CD4-positive, alpha-beta memory T cell (primary cell): ENCODE measurements at regions not wholly inside any gene's neighbourhood (a gene's known extent, or its start where the extent isn't known, plus 50 kb on each side); places are given as distances from the start of the nearest gene placed in this dataset.
"Not testable (repeated sequence)": the region's sequence is repeated elsewhere in the genome, so short reads cannot be mapped to it uniquely, and the experiment has no call there.

Experiments used
- CTCF ChIA-PET: fragments of 350-600 bp; sonication (Branson Sonifier 250); formaldehyde crosslinking; loops from one replicate; lab custom pipeline; 2021; ENCODE audit warnings: inconsistent platforms; ENCODE audit not compliant: partially characterized antibody; lab: Charles Lee
- POLR2A ChIA-PET: fragments of 350-600 bp; sonication (Branson Sonifier 250); formaldehyde crosslinking; loops from one replicate; lab custom pipeline; 2021; ENCODE audit not compliant: partially characterized antibody; lab: Charles Lee
- DNase-seq, 5 donors: peaks; one replicate each; pipeline versions ENCODE4 v3.0.0 to v3.0.0-alpha.2; 2020 to 2022; ENCODE audit warnings: mixed read lengths in 1 of 5
- H3K27ac ChIP-seq: one replicate; pipeline ENCODE4 v1.7.0; 2013; ENCODE audit warnings: low read depth, low read length
- H3K27me3 ChIP-seq: 2 replicates; pipeline ENCODE4 v1.7.0; 2013; ENCODE audit warnings: mild to moderate bottlenecking, low read length, moderate library complexity; ENCODE audit not compliant: insufficient read depth
- H3K36me3 ChIP-seq: 2 replicates; pipeline ENCODE4 v1.7.0; 2013; ENCODE audit warnings: mild to moderate bottlenecking, low read length, moderate library complexity; ENCODE audit not compliant: insufficient read depth
- H3K4me1 ChIP-seq: 2 replicates; pipeline ENCODE4 v1.7.0; 2013; ENCODE audit warnings: mild to moderate bottlenecking, low read length, moderate library complexity; ENCODE audit not compliant: insufficient read depth
- H3K4me3 ChIP-seq, 2 donors: one replicate each; pipeline ENCODE4 v1.7.0; 2013; ENCODE audit warnings: low read length in 2 of 2, mild to moderate bottlenecking in 1 of 2
- H3K9me3 ChIP-seq, 2 donors: one replicate each; pipeline ENCODE4 v1.7.0; 2013; ENCODE audit warnings: low read length in 2 of 2, control low read depth in 1 of 2; ENCODE audit not compliant: control insufficient read depth in 1 of 2
- H3K27ac Mint-ChIP-seq, 7 donors: one replicate each; pipeline ENCODE4 v1.8.0; 2020 to 2021; ENCODE audit warnings: mixed read lengths in 7 of 7, mild to moderate bottlenecking in 6 of 7, inconsistent platforms in 3 of 7, moderate library complexity in 3 of 7
- H3K27me3 Mint-ChIP-seq, 2 donors: one replicate each; pipeline ENCODE4 v1.8.0; 2020 to 2021; ENCODE audit warnings: mixed read lengths in 2 of 2
- H3K36me3 Mint-ChIP-seq, 2 donors: one replicate each; pipeline ENCODE4 v1.8.0; 2020 to 2021; ENCODE audit warnings: mixed read lengths in 2 of 2, inconsistent platforms in 1 of 2, mild to moderate bottlenecking in 1 of 2
- H3K4me1 Mint-ChIP-seq, 4 donors: one replicate each; pipeline ENCODE4 v1.8.0; 2020 to 2021; ENCODE audit warnings: mixed read lengths in 4 of 4, mild to moderate bottlenecking in 1 of 4
- H3K4me3 Mint-ChIP-seq, 8 donors: one replicate each; pipeline ENCODE4 v1.8.0; 2020 to 2021; ENCODE audit warnings: mixed read lengths in 8 of 8, mild to moderate bottlenecking in 7 of 8, moderate library complexity in 6 of 8, inconsistent platforms in 3 of 8
- H3K9me3 Mint-ChIP-seq, 8 donors: one replicate each; pipeline ENCODE4 v1.8.0; 2020 to 2021; ENCODE audit warnings: mixed read lengths in 8 of 8, mild to moderate bottlenecking in 5 of 8, inconsistent platforms in 3 of 8, moderate library complexity in 1 of 8
- intact Hi-C: fragments of 100-400 bp; cut with micrococcal nuclease; formaldehyde crosslinking; loops from one replicate; pipeline ENCODE4 v1.15.1; 2023

- POLR2A ChIA-PET, result interaction anchor here (1.0 kb wide), 1 partner anchor 44 kb away, joined by 3 read pairs; no protein-coding TSS in a partner anchor
- H3K4me3 Mint-ChIP-seq, CTCF ChIA-PET, H3K27me3 Mint-ChIP-seq, H3K36me3 Mint-ChIP-seq, H3K4me3 ChIP-seq, H3K9me3 Mint-ChIP-seq, intact Hi-C loops, H3K4me1 ChIP-seq, H3K4me1 Mint-ChIP-seq, H3K27me3 ChIP-seq, H3K36me3 ChIP-seq, H3K27ac Mint-ChIP-seq, H3K9me3 ChIP-seq, H3K27ac ChIP-seq, DNase-seq: not testable (repeated sequence)
Measured at GRCh38 chr21:35183389-35183788, 134.3 kb upstream of the RUNX1 start.

GRCh38 chr21:35179990-35180540 lies 131.0 kb upstream of the RUNX1 start:
- H3K36me3 ChIP-seq, result no peaks in the 10 kb centered on the region

GRCh38 chr21:35178827-35179226 lies 129.7 kb upstream of the RUNX1 start:
- H3K36me3 ChIP-seq, result no peaks in the 10 kb centered on the region
- Mint-ChIP-seq H3K27ac (no peak overlapping the region), H3K4me1 (no peaks in the 10 kb centered on the region), H3K9me3 (peaks cover 0 to 9% (median 3%) of the 10 kb centered on the region in 8 donors), H3K4me3 (no peak overlapping the region), H3K27me3 (peaks cover 5 to 7% of the 10 kb centered on the region in 2 donors), H3K36me3 (no peaks in the 10 kb centered on the region)
- intact Hi-C loops, result no loop called here
- POLR2A ChIA-PET, result no interaction called here
- H3K27ac ChIP-seq, result no peak overlapping the region
- no peak for DNase-seq
- no peaks in the 10 kb centered on the region for H3K27me3 ChIP-seq
- no peak overlapping the region for H3K4me3 ChIP-seq
- H3K9me3 ChIP-seq, result no peaks in the 10 kb centered on the region
- CTCF ChIA-PET, result interaction anchor here (1.8 kb wide), 1 partner anchor 127 kb away, joined by 4 read pairs; no protein-coding TSS in a partner anchor
- H3K4me1 ChIP-seq, result no peaks in the 10 kb centered on the region

More at GRCh38 chr21:35179990-35180540, 131.0 kb upstream of the RUNX1 start:
- intact Hi-C loops, result no loop called here
- H3K27ac Mint-ChIP-seq, result no peak overlapping the region
- no peaks in the 10 kb centered on the region for H3K4me1 Mint-ChIP-seq
- CTCF ChIA-PET, result interaction anchor here (0.8 kb wide), 1 partner anchor 10 kb away, joined by 3 read pairs; no protein-coding TSS in a partner anchor
- H3K36me3 Mint-ChIP-seq, result no peaks in the 10 kb centered on the region
- DNase-seq, result no peak
- Histone ChIP-seq H3K27me3 (no peaks in the 10 kb centered on the region), H3K4me3 (no peak overlapping the region), H3K9me3 (no peaks in the 10 kb centered on the region), H3K4me1 (no peaks in the 10 kb centered on the region), H3K27ac (no peak overlapping the region)
- POLR2A ChIA-PET, result no interaction called here
- H3K9me3 Mint-ChIP-seq, result peaks cover 0 to 8% (median 2%) of the 10 kb centered on the region in 8 donors
- H3K4me3 Mint-ChIP-seq, result no peak overlapping the region
- H3K27me3 Mint-ChIP-seq, result peaks cover 7 to 9% of the 10 kb centered on the region in 2 donors

GRCh38 chr21:35178098-35178497 lies 129.0 kb upstream of the RUNX1 start:
- peaks cover 0 to 7% (median 5%) of the 10 kb centered on the region in 4 donors for H3K4me1 Mint-ChIP-seq
- Histone ChIP-seq H3K27ac (no peak overlapping the region), H3K27me3 (no peaks in the 10 kb centered on the region), H3K9me3 (no peaks in the 10 kb centered on the region), H3K4me3 (no peak overlapping the region), H3K4me1 (no peaks in the 10 kb centered on the region), H3K36me3 (no peaks in the 10 kb centered on the region)
- peaks cover 1 to 4% of the 10 kb centered on the region in 2 donors for H3K27me3 Mint-ChIP-seq
- DNase-seq, result no peak
- intact Hi-C loops, result no loop called here
- ChIA-PET CTCF (interaction anchor here (1.8 kb wide), 1 partner anchor 126 kb away, joined by 4 read pairs; no protein-coding TSS in a partner anchor), POLR2A (no interaction called here)
- H3K4me3 Mint-ChIP-seq, result no peak overlapping the region
- no peak overlapping the region for H3K27ac Mint-ChIP-seq
- no peaks in the 10 kb centered on the region for H3K36me3 Mint-ChIP-seq
- H3K9me3 Mint-ChIP-seq, result peaks cover 0 to 9% (median 3%) of the 10 kb centered on the region in 8 donors

- ChIA-PET POLR2A (no interaction called here), CTCF (no interaction called here)
- peaks cover 28% of the 10 kb centered on the region for H3K4me1 ChIP-seq
- Mint-ChIP-seq H3K9me3 (peaks cover 0 to 17% (median 5%) of the 10 kb centered on the region in 8 donors), H3K4me1 (peaks cover 25 to 41% (median 32%) of the 10 kb centered on the region in 4 donors), H3K27ac (peak overlapping the region in 5 of 7 donors; percentile 1 to 79 (median 23)), H3K27me3 (no peaks in the 10 kb centered on the region), H3K4me3 (peak overlapping the region in 7 of 8 donors; percentile 0 to 74 (median 26)), H3K36me3 (no peaks in the 10 kb centered on the region)
- intact Hi-C loops, result no loop called here
- H3K9me3 ChIP-seq, result no peaks in the 10 kb centered on the region
- DNase-seq, result peak; percentile 6 to 31 (median 22)
- H3K27me3 ChIP-seq, result no peaks in the 10 kb centered on the region
- no peak overlapping the region for H3K27ac ChIP-seq
- no peak overlapping the region for H3K4me3 ChIP-seq
- H3K36me3 ChIP-seq, result no peaks in the 10 kb centered on the region
Measured at GRCh38 chr21:35172231-35172630, 123.1 kb upstream of the RUNX1 start.

GRCh38 chr21:35171385-35171784 lies 122.3 kb upstream of the RUNX1 start:
- Mint-ChIP-seq H3K27me3 (no peaks in the 10 kb centered on the region), H3K36me3 (no peaks in the 10 kb centered on the region), H3K4me1 (peaks cover 25 to 41% (median 32%) of the 10 kb centered on the region in 4 donors), H3K9me3 (peaks cover 0 to 17% (median 2%) of the 10 kb centered on the region in 8 donors), H3K27ac (peak overlapping the region in 2 of 7 donors; percentile 15 to 47), H3K4me3 (peak overlapping the region in 3 of 8 donors; percentile 5 to 31 (median 31))
- POLR2A ChIA-PET, result no interaction called here
- Histone ChIP-seq H3K27ac (no peak overlapping the region), H3K36me3 (no peaks in the 10 kb centered on the region), H3K27me3 (no peaks in the 10 kb centered on the region), H3K4me1 (peaks cover 28% of the 10 kb centered on the region), H3K9me3 (no peaks in the 10 kb centered on the region), H3K4me3 (no peak overlapping the region)
- CTCF ChIA-PET, result no interaction called here
- DNase-seq, result no peak
- intact Hi-C loops, result no loop called here

GRCh38 chr21:35170818-35171217 lies 121.7 kb upstream of the RUNX1 start:
- ChIA-PET POLR2A (no interaction called here), CTCF (no interaction called here)
- peaks cover 0 to 17% (median 2%) of the 10 kb centered on the region in 8 donors for H3K9me3 Mint-ChIP-seq
- no peaks in the 10 kb centered on the region for H3K36me3 Mint-ChIP-seq
- Histone ChIP-seq H3K4me1 (peaks cover 28% of the 10 kb centered on the region), H3K4me3 (no peak overlapping the region), H3K36me3 (no peaks in the 10 kb centered on the region), H3K27ac (no peak overlapping the region), H3K27me3 (no peaks in the 10 kb centered on the region), H3K9me3 (no peaks in the 10 kb centered on the region)
- no peak overlapping the region for H3K4me3 Mint-ChIP-seq
- intact Hi-C loops, result no loop called here
- H3K27me3 Mint-ChIP-seq, result no peaks in the 10 kb centered on the region
- H3K27ac Mint-ChIP-seq, result peak overlapping the region in 2 of 7 donors; percentile 24 to 48
- DNase-seq, result no peak
- H3K4me1 Mint-ChIP-seq, result peaks cover 25 to 41% (median 32%) of the 10 kb centered on the region in 4 donors
